GM19455 (cell line): ENCODE measurements at regions not wholly inside any gene's neighbourhood (a gene's known extent, or its start where the extent isn't known, plus 50 kb on each side); places are given as distances from the start of the nearest gene placed in this dataset.
A peak's percentile ranks its signal among the peaks of the same experiment; 100 is the strongest.

ENCODE experiments used
- ATAC-seq: cut with Tn5 transposase; IDR thresholded peaks from one replicate; pipeline ENCODE4 v1.9.1; 2021; ENCODE audit not compliant: unreplicated experiment

DNA sequence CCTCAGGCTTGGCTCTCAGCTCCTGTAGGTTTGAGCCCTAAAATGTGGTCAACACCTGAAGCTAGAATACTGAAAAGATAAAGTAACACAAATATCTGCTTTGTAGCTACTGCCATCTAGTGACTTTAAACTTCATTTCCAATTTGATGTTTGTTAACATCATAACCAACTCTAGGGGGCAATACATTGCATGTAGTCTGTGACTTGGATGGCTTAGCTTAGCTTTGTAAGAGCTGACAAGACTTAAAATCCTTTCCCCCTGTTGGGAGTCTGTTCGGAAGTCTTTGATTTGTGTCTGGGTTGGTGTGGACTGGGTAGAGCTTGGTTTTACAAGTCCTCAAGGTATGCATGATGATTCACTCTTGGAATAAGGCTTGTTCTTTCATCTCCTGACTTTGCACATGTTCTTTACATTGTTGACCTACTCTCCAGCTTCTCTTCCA is 51.7 kb downstream of the SCN11A start:
- ATAC-seq, result peak; percentile 68

DNA sequence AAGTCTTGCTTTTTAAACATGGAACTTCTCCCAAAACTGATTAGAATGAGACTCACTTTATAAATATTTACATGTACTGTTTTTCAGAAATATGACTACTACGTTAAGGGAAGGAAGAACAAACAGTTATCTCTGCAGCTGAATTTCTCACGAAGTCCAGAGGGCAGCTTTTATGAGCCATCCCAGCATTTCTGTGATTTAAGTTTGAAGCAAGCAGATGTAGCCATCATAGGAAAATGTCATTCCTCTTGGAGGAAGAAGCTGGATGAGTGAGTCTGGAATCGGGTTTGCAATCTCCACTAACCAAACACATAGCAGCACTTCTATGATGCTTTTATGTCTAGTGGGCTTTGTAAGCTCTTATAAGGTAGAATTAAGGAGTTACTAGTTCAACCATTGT is 53.7 kb downstream of the SCN11A start:
- ATAC-seq, result no peak

DNA sequence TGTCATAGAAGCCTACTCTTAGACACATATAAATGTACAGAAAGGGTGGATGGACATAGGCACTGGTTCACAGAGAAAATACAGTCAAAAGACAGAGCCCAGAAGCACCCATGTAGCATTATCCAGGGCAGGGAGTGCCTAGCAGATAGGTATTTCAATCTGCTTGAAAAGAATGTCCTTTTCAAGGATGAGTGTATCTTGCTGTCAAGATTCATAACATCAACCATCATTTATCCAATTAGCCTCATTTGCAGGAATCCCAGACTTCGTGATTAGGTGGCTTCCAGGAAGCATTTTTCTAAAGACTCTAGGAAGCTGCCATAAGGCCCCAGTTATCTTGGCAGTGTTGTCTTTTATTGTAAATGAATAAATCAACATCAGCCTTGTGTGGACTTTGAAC is 55.6 kb downstream of the SCN11A start:
- no peak for ATAC-seq

DNA sequence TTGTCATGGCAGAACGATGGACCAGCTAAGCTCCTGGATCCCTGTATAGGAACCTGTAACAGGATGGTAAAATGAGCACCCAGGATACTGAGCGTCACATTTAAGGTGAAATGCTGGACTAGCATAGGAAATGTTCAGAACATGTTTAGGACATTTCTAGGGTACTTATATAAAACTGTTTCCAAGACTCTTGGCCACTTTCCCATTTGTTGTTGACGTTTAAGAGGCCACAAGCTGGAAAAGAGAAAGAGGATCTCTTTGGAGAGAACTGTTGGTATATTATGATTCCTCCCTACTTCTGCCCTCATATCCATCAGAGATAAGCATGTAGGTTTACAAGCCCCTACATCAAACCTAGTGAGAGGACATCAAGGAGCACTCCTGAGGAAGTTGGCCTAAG is 57.5 kb downstream of the SCN11A start:
- ATAC-seq, result no peak

DNA sequence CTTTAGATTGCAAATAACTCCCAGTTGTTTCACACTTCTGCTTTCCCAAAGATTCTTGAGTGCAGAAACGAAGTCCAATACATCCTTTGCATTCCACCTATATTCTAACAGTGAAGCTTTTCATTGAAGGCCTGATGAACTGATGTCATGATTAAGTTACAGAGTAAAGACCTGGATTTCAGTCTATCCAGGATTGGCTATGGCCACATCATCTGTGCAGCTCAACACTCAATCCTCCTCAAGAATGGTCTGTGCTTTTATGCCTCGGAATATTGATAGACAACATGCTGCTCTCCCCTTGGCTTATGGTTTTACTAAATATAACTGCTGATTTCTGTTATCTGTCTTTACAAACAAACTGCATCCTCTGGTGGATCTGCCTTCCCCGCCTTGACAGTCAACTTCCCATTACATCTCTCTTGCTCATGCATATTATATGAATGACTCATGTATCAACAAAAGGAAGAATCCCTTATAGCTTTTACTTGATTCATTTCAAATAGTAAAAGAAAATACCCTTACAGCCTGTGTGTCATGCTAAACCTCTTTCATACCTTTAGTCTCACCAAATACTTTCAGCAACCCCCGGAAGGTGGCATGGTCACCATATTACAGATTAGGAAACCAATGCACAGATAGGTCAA is 59.5 kb downstream of the SCN11A start:
- no peak for ATAC-seq

DNA sequence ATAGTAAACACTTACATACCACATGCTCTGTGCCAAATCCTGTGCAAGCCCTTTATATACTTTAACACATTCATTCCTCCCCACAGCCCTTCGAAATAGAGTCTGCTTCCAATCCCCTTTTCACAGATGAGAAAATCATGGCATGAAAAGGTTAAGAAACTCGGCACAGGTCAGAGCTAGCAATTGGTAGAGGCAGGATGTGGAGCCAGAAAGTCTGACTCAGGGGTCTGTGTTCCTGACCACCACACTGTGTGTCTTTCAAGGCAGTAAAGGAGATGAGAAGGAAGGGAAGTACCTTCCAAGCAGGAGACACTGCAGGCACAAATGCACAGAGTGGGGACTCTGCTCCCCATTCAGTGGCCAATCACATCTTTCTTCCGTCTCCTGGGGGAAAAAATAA is 61.1 kb downstream of the SCN11A start:
- no peak for ATAC-seq

DNA sequence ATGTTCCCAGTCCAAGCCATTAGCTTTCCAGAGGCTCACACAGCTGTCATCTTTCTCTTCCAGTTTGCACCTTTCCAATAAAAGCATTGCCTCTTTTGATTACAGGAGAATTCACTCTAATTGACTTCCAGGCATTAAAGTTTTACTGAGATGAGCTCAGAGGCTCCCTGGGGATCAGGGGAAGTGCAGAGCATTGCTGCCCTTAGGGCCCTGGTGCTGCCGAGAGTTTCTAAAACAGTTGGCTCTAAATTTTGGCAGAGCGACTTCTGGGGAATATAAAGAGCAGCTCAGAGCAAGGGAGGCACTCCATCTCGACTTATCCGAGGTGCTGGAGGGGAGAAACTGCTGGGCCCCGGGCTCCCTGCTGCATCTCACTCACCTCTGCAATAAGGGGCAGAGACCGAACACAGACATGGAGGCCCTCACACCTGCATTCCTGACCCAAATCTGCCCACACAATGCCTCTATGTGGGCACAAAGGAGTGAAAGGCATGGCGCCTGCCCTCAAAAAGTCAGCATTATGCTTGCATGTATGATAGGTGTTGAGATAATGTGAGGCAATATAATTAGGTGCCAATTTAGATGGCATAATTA is 61.7 kb downstream of the SCN11A start:
- ATAC-seq, result no peak

DNA sequence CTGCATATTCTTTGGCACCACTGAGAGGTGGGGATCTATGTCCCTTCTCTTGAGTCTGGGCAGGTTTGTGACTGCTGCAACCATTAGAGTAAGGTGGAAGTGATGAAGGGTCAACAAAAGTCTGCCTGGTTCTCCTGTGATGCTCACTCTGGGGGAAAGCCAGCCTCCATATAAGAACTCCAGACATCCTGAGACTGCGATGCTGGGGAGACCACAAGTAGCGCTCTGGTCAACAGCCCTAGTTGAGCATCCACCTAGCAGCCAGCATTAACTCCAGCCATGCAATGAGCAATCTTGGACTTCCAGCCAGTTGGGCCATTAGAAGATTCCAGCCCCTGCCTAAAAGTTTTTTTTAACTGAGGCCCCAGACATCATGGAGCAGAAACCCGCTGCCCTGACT is 62.8 kb downstream of the SCN11A start:
- ATAC-seq, result no peak

DNA sequence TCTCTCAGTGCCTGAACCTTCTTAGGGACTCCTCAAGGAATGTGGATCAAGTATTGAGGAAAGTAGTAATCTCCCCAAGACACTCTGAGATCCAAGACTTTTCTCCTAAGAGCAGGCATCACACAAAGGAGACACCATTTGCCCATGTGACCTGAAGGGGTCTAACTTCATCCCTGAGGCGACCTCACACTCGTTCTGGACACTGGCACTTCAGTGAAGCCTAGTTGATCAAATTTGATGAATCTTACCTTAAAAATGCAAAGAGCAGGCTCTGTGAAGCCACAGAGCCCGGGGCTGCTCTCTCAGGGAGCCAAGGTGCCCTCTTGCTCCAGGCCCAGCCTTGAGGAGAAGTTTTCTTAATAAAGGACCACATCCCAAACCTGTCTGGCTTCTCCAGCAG is 64.3 kb downstream of the SCN11A start:
- ATAC-seq, result no peak

DNA sequence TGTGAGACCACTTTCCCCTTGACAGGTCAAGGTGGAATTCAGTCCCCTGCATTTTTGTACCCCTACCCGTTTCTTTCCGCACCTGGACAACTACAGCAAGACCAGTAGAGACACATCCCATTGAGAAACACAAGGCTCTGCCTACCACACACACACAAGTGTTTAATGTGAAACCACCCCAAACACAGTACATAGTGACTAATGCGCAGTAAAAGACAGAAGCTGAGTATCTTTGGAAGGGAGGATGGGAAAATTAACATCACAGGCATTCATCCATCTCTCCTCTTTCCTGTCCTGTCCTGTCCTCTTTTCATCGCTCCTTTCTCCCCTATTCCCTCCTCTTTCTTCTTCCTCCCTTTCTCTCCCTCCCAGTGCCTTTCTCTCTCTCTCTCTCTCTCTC is 64.8 kb downstream of the SCN11A start:
- no peak for ATAC-seq

DNA sequence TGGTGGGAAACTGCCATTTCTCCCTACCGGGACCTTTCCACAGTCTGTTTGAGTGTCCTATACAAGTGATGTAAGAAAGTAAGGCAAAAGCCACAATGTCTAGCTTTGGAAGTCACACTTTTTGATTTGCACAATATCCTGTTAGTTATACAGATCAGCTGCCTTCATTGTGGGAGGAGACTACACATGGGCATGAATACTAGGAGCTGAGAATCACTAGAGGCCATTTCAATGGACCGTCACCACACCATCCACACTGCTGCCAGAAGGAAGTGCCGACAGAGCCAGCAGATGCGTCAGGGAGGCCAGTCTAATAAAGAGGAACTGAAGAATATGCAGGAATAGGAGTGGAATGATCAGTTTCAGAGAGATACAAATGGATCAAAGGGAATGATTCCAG is 65.8 kb downstream of the SCN11A start:
- ATAC-seq, result no peak

DNA sequence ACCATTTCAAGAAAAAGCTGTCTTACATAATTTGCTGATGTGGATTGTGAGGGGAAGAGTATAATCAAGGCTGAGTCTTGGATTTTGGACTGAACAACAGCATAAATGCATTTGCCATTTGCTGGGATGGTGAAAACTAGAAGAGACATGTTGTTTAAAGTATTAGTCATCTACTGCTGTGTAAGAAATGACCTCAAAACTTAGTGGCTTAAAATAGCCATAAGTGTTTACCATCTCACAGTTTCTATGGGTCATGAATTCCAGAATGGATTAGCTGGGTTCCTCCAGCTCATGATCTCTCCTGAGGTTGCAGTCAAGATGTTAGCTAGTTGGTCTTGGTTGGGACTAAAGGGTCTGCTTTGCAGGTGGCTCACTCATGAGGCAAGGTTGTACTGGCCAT is 66.2 kb downstream of the SCN11A start:
- ATAC-seq, result no peak

DNA sequence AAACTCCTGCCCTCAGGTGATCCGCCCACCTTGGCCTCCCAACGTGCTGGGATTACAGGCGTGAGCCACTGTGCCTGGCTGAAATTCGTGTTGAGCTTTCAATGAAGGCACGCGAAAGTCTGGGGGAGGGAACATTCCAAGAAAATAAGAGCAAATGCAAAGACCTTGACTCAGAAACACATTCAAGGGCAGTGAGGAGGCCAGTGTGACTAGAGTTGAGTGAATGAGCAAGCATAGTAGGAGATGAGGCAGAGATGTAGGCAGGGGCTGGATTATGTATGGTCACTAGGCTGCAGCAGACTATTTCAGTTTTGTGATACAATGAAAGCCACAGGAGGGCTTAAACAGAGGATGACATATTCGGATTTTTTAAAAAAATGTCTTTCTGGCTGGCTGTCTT is 67.0 kb downstream of the SCN11A start:
- ATAC-seq, result no peak

DNA sequence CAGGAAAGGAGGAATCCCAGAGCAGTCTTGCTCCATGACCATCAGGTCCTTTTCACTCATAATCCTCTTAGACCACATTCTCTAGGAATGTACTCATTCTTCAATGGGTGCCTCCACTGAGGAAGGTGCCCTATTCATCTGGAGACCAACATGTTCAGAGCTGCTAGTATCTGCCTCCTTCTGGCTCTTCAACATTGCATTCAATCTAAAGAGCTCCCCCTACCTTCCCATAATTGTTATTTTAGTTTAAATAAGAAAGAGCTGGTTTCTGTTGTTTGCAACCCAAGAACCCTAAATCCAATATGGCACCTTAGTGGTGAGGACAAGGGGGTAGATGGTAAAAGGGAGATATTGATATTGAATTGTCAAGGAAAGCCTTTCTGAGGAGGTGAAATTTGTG is 67.6 kb downstream of the SCN11A start:
- ATAC-seq, result no peak

DNA sequence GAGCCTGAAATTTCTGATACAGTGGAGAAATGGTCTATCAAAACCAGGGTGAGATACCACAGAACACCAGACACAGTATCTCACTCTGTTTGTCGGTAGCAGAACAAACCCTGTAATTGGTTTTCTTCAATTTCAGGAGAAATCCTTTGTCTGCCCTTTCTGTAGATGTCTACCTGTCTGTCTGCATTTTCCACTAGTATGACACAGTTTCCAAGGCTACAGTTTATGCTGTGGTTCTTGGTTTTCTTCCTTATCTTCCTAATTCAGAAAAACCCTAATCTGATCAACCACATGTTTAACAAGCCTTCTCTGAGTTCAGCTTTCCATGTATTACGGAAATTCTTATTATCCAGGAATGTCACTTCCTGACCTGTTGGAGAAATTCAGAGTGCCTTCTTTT is 70.8 kb downstream of the SCN11A start:
- ATAC-seq, result no peak

DNA sequence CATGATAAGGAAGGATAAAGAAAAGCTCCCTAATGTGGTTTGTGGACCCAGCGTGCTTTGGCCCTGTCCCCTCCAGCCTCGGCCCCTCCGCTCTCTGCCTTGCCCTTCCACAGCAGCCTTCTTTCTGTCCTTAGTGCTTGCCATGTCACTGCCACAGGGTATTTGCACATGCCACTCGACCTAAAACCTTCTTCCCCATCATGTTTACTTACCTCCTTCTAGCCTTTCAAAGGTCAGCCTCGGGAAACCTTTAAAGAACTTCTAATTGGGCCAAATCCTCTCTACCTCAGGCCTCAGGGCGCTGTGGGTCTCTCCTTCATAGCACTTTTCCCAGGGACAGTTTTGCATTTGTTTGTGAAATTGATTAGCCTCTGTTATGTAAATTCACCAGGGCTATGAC is 73.0 kb downstream of the SCN11A start:
- ATAC-seq, result no peak

DNA sequence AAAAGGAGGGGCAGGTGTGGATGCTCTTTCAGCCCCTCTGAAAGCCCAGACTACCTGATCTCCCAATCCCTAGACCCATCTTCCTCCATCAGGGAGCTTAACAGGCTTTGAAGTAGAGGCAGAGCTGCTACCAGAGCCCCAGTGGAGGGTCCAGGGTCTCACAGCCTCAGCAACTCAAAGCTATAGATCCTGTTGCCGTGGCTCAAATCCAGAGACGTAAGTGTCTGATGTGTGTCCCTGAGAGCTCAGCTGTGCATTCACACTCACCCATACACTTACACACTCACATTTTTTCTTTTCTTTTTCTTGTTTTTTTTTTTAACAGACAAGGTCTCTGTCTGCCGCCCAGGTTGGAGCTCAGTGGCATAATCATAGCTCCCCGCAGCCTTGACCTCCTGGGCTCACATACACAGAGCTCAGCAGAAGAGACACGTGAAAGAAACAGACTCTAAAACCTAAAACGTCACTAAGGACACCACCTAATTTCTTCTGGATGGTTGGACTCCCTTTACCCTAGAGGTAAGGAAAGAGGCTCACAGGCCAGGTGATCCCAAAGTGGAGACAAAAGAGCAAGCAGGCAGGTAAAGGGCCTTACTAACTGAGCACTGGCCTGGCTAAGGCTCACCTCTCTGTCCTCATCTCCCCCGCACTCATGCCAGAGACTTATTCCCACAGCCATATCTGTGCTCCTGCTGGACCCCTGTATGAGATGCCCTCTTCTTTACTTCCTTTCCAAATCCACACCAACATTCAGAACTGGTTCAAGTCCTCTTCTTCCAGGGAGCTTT is 80.7 kb downstream of the SCN11A start:
- no peak for ATAC-seq

DNA sequence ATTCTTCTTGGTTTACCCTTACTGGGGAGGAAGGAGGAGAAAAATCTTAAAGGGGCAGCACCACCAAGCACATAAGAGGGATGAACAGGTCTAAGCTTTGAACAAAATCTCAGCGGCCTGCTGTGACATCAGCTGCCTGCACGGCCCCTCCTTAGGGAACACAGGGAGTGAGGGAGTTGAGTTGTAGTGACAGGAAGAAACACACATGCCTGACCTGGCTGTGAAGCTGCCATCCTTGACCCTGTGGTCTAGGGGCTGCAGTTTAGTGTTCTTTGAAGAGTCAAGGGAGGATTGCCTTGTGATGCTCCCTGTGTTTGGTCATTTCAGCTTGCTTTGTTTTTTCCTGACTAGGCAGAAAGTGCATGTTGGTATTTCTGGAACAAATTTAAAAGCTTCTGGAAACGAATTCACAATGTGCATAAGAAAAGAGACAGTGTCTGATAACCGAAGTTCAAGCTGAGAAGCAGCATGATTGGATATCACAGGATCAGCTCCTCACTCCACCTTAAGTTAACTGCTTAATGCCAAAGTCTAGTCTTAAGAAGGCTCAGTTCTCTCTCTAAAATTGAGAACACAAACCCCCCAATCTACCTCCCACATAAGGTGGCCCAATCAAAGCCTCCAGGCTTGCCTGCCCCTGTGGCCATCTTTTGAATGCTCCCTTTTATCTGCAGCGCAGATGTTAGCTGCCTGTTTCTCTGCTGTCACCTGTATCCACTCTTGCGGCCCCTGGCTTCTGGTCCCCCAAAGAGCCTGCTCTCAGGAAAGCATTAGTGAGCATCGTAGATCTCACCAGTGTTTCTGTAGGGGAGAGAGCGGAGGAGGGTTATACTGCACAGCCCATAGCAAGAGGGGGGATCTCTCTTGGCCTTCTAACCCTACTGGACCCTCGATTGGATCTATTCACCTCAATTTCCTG is 82.2 kb downstream of the SCN11A start:
- ATAC-seq, result no peak

DNA sequence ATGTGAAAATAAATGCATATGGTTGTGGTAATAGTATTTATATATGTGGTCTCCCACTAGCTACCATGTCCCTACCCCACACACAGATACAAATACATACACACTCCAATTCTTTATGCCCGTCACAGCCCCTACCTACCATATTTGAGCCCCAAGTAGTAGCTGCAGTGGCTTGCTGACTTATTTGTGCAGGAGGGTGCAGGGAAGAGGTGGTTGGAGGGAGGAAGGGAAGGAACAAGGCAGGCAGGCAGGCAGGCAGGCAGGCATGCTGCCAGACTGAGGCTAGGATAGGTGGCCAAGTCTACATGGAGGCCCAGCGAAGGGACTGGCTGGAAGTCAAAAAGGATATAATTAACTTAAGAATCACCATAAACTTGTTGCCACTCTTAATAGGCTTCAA is 82.9 kb downstream of the SCN11A start:
- no peak for ATAC-seq

DNA sequence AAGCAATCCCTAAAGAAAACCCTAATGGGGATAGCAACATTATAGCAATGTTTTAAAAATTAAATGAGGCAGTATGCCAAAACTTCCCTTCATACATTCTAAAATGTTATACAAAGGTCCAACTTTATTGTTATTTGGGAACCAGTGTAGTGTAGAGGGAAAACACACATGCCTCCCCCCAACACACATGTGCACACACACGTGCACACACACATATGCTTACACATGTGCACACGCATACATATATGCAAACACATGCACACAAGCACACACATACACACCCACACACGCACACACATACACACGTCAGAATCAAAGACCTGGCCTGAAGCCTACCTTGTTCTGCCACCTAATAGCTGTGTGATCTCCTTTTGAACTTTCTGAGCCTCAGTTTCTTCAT is 83.3 kb downstream of the SCN11A start:
- ATAC-seq, result no peak

DNA sequence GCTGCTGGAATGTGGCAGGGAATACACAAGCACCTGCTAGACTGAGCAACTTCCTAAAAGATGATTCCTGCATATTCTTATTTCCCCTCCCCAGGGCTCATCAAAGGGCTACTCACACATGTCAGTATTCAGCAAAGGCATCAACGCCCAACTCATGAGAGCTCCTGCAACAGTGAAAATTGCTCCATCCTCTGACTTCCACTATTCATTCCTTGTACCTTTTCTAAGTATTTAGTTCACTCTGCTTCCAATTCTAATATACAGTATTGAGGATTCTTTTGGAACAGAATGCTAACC is 84.1 kb downstream of the SCN11A start:
- no peak for ATAC-seq
